MCF 10A (cell line): ENCODE measurements at regions not wholly inside any gene's neighbourhood (a gene's known extent, or its start where the extent isn't known, plus 50 kb on each side); places are given as distances from the start of the nearest gene placed in this dataset.

Experiments
- BruUV-seq: library from RNA; stranded (reverse); fragments of 400-500 nt; replicated peaks from 2 replicates; lab custom pipeline; 2021; lab: Mats Ljungman, UMichigan
- CTCF ChIA-PET: fragments of 300-600 bp; sonication (Branson Sonifier 250); formaldehyde crosslinking; extraction: SDS; loops from one replicate; lab custom pipeline; 2021; ENCODE audit warnings: antibody characterized with exemption, inconsistent platforms; lab: Yijun Ruan, JAX
- POLR2A ChIA-PET: fragments of 300-600, 350-650 bp; sonication (Branson Sonifier 250); formaldehyde crosslinking; extraction: SDS; loops from one replicate; lab custom pipeline; 2020; ENCODE audit warnings: antibody characterized with exemption, inconsistent platforms; lab: Yijun Ruan, JAX
- DNase-seq: peaks from one replicate; pipeline ENCODE4 v3.0.0-alpha.2; 2018; ENCODE audit not compliant: unreplicated experiment
- H3K27ac Mint-ChIP-seq: one replicate; pipeline ENCODE4 v1.8.0; 2022; ENCODE audit warnings: mild to moderate bottlenecking, low read depth, mixed read lengths; ENCODE audit not compliant: unreplicated experiment
- H3K27me3 Mint-ChIP-seq: one replicate; pipeline ENCODE4 v1.8.0; 2022; ENCODE audit warnings: mixed read lengths; ENCODE audit not compliant: insufficient read depth, unreplicated experiment
- H3K36me3 Mint-ChIP-seq: one replicate; pipeline ENCODE4 v1.8.0; 2022; ENCODE audit warnings: mild to moderate bottlenecking, moderate library complexity, mixed read lengths; ENCODE audit not compliant: insufficient read depth, unreplicated experiment
- H3K4me1 Mint-ChIP-seq: one replicate; pipeline ENCODE4 v1.8.0; 2022; ENCODE audit warnings: mixed read lengths; ENCODE audit not compliant: insufficient read depth, unreplicated experiment
- H3K4me3 Mint-ChIP-seq: one replicate; pipeline ENCODE4 v1.8.0; 2022; ENCODE audit warnings: mild to moderate bottlenecking, moderate library complexity, mixed read lengths; ENCODE audit not compliant: unreplicated experiment
- H3K9me3 Mint-ChIP-seq: one replicate; pipeline ENCODE4 v1.8.0; 2022; ENCODE audit warnings: mixed read lengths; ENCODE audit not compliant: unreplicated experiment
- intact Hi-C: fragments of 100-400 bp; cut with micrococcal nuclease; formaldehyde crosslinking; loops from 2 replicates; pipeline ENCODE4 v1.14.1; 2022
- TF ChIP-seq, protein P1 (sequence below): fragments of 200-600 bp; IDR thresholded peaks from one replicate; pipeline ENCODE4 v1.8.0; 2022; ENCODE audit warnings: antibody characterized with exemption, mild to moderate bottlenecking; ENCODE audit not compliant: unreplicated experiment

DNA sequence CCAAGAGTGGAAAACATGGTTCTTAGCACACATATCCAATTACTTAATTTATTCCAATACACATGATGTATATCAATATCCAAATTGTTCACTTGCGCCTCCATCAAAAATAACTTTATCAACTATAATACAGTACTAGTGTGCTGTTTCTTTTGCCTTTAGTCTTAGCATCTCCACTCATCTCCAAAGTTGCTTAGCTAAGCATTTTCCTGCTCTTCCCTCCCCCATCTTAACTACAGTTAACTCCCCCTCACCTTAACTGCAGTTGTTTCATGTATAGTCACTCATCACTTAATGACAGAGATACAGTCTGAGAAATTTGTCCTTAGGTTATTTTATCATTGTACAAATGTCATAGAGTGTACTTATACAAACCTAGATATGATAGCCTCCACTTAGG is 705.2 kb upstream of the LINC00305 start:
- H3K9me3 Mint-ChIP-seq, result peaks cover 8% of the 10 kb centered on the region
- intact Hi-C loops, result no loop called here
- TF ChIP-seq, protein P1, sequence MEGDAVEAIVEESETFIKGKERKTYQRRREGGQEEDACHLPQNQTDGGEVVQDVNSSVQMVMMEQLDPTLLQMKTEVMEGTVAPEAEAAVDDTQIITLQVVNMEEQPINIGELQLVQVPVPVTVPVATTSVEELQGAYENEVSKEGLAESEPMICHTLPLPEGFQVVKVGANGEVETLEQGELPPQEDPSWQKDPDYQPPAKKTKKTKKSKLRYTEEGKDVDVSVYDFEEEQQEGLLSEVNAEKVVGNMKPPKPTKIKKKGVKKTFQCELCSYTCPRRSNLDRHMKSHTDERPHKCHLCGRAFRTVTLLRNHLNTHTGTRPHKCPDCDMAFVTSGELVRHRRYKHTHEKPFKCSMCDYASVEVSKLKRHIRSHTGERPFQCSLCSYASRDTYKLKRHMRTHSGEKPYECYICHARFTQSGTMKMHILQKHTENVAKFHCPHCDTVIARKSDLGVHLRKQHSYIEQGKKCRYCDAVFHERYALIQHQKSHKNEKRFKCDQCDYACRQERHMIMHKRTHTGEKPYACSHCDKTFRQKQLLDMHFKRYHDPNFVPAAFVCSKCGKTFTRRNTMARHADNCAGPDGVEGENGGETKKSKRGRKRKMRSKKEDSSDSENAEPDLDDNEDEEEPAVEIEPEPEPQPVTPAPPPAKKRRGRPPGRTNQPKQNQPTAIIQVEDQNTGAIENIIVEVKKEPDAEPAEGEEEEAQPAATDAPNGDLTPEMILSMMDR, result no peak
- BruUV-seq, result no TSS peak
- no peak overlapping the region for H3K4me3 Mint-ChIP-seq
- ChIA-PET POLR2A (no interaction called here), CTCF (interaction anchor here (0.6 kb wide), 1 partner anchor 384 kb away, joined by 3 read pairs; no protein-coding TSS in a partner anchor)
- H3K27me3 Mint-ChIP-seq, result peaks cover 20% of the 10 kb centered on the region
- H3K4me1 Mint-ChIP-seq, result no peaks in the 10 kb centered on the region
- H3K36me3 Mint-ChIP-seq, result no peaks in the 10 kb centered on the region
- DNase-seq, result no peak
- no peak overlapping the region for H3K27ac Mint-ChIP-seq

DNA sequence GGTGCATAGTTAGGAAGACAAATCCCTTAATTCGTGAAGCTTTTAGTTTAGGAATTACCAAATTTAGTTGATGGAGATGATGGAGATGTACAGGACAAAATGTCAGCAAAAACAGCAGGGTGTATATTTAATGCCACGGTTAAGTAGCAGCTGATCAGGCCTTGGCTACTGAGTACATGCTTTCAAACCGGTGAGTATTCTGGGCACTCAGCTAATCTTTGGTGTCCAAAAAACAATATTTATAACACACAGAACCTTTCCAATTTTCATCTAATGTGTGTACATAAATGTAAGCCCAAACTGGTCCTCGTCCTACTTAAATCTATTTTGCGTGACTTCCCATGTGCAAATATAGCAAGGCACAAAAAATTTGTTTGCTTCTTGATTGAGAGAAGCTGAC is 703.4 kb upstream of the LINC00305 start:
- BruUV-seq, result no TSS peak
- H3K9me3 Mint-ChIP-seq, result no peaks in the 10 kb centered on the region
- DNase-seq, result no peak
- H3K4me1 Mint-ChIP-seq, result no peaks in the 10 kb centered on the region
- intact Hi-C loops, result no loop called here
- H3K36me3 Mint-ChIP-seq, result no peaks in the 10 kb centered on the region
- no peak overlapping the region for H3K4me3 Mint-ChIP-seq
- H3K27ac Mint-ChIP-seq, result no peak overlapping the region
- CTCF ChIA-PET, result interaction anchor here (0.6 kb wide), 2 partner anchors 192 to 897 kb away, joined by 3 to 4 read pairs; no protein-coding TSS in a partner anchor
- TF ChIP-seq, protein P1, result no peak
- peaks cover 22% of the 10 kb centered on the region for H3K27me3 Mint-ChIP-seq
- POLR2A ChIA-PET, result no interaction called here

DNA sequence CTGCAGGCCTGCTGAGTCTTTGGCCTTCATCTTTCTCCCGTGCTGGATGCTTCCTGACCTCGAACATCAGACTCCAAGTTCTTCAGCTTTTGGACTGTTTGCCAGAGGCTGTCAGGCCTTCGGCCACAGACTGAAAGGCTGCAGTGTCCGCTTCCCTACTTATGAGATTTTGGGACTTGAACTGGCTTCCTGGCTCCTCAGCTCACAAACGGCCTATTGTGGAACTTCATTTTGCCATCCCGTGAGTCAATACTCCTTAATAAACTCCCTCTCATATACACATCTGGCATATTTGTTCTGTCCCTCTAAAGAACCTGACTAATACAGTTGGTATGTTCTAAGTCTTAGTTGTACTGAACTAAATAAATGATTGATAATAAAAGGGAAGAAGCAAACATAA is 702.8 kb upstream of the LINC00305 start:
- CTCF ChIA-PET, result interaction anchor here (0.6 kb wide), 2 partner anchors 193 to 897 kb away, joined by 3 to 4 read pairs; no protein-coding TSS in a partner anchor
- no peaks in the 10 kb centered on the region for H3K9me3 Mint-ChIP-seq
- DNase-seq, result no peak

DNA sequence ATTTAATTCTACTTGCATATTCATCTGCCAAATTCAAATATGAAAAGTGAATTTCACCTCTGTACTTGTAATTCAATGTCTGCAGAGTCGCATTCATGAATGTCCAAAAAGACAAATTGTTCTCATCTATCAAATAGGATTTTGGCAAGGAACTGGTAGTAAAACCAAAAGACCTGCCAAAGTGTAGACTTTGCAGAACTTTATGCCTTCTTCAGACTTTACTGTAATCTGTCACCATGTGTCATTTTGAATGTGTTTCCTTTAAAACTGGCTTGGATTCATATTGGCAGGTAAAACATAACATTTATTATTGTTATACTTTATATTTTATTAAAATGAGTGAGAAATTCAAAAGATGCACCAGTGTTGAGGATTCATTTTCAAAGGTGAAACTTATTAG is 701.9 kb upstream of the LINC00305 start:
- Mint-ChIP-seq H3K36me3 (no peaks in the 10 kb centered on the region), H3K4me3 (no peak overlapping the region), H3K4me1 (no peaks in the 10 kb centered on the region), H3K9me3 (no peaks in the 10 kb centered on the region), H3K27me3 (peaks cover 24% of the 10 kb centered on the region), H3K27ac (no peak overlapping the region)
- BruUV-seq, result no TSS peak
- no peak for DNase-seq
- CTCF ChIA-PET, result no interaction called here
- POLR2A ChIA-PET, result no interaction called here
- TF ChIP-seq, protein P1, result no peak
- intact Hi-C loops, result no loop called here

More for the DNA sequence above, 702.8 kb upstream of the LINC00305 start:
- no TSS peak for BruUV-seq
- TF ChIP-seq, protein P1, result no peak
- H3K27ac Mint-ChIP-seq, result no peak overlapping the region
- H3K4me1 Mint-ChIP-seq, result no peaks in the 10 kb centered on the region
- POLR2A ChIA-PET, result no interaction called here
- H3K27me3 Mint-ChIP-seq, result peaks cover 24% of the 10 kb centered on the region
- no peak overlapping the region for H3K4me3 Mint-ChIP-seq
- intact Hi-C loops, result no loop called here
- H3K36me3 Mint-ChIP-seq, result no peaks in the 10 kb centered on the region
